HG03175 (cell line): ENCODE measurements at regions not wholly inside any gene's neighbourhood (a gene's known extent, or its start where the extent isn't known, plus 50 kb on each side); places are given as distances from the start of the nearest gene placed in this dataset.
"Not testable (repeated sequence)": the region's sequence is repeated elsewhere in the genome, so short reads cannot be mapped to it uniquely, and the experiment has no call there.

ENCODE experiments used
- ATAC-seq: cut with Tn5 transposase; IDR thresholded peaks from one replicate; pipeline ENCODE4 v1.9.1; 2021; ENCODE audit warnings: mild to moderate bottlenecking, moderate library complexity; ENCODE audit not compliant: unreplicated experiment

- not testable (repeated sequence) for ATAC-seq
These were observed 1020.9 kb downstream of the KCNMA1 start for GRCh38 chr10:76616666-76617065.

- ATAC-seq = no peak
These were observed 1022.6 kb downstream of the KCNMA1 start for GRCh38 chr10:76615049-76615448.
